Naive thymus-derived CD4-positive, alpha-beta T cell (primary cell): ENCODE measurements at regions not wholly inside any gene's neighbourhood (a gene's known extent, or its start where the extent isn't known, plus 50 kb on each side); places are given as distances from the start of the nearest gene placed in this dataset.

Source experiments
- ATAC-seq: fragments of 150-1000 bp; cut with Tn5 transposase; 2 replicates; pipeline ENCODE4 v1.10.0; 2021; ENCODE audit warnings: mild to moderate bottlenecking, moderate library complexity
- CTCF ChIA-PET: fragments of 350-600 bp; sonication (Branson Sonifier 250); formaldehyde crosslinking; loops from one replicate; lab custom pipeline; 2021; ENCODE audit warnings: antibody characterized with exemption; lab: Charles Lee
- POLR2A ChIA-PET: fragments of 350-600 bp; sonication (Branson Sonifier 250); formaldehyde crosslinking; loops from one replicate; lab custom pipeline; 2021; ENCODE audit warnings: antibody characterized with exemption, inconsistent platforms; lab: Charles Lee
- DNase-seq, 9 donors: peaks; one replicate each; pipeline versions ENCODE4 v3.0.0 to v3.0.0-alpha.2; 2020 to 2022; ENCODE audit warnings: mixed read lengths in 1 of 9
- H3K27ac ChIP-seq: one replicate; pipeline ENCODE4 v1.7.0; 2013; ENCODE audit warnings: mild to moderate bottlenecking, low read depth, low read length, moderate library complexity
- H3K27me3 ChIP-seq, 2 donors: one replicate each; pipeline ENCODE4 v1.7.0; 2013; ENCODE audit warnings: low read length in 2 of 2, mild to moderate bottlenecking in 2 of 2, moderate library complexity in 2 of 2; ENCODE audit not compliant: control insufficient read depth in 2 of 2, insufficient read depth in 2 of 2
- H3K36me3 ChIP-seq, 3 experiments: 1 replicate in 2 of 3; 2 replicates in 1 of 3; pipeline ENCODE4 v1.7.0; 2013; ENCODE audit warnings: low read length in 3 of 3, mild to moderate bottlenecking in 3 of 3, moderate library complexity in 1 of 3; ENCODE audit not compliant: insufficient read depth in 3 of 3, control insufficient read depth in 2 of 3
- H3K4me1 ChIP-seq, 2 donors: one replicate each; pipeline ENCODE4 v1.7.0; 2013; ENCODE audit warnings: low read length in 2 of 2, mild to moderate bottlenecking in 2 of 2, moderate library complexity in 1 of 2; ENCODE audit not compliant: control insufficient read depth in 2 of 2, insufficient read depth in 2 of 2
- H3K4me3 ChIP-seq: 2 replicates; pipeline ENCODE4 v1.7.0; 2013; ENCODE audit warnings: mild to moderate bottlenecking, low read length
- H3K9me3 ChIP-seq, 3 experiments: 1 replicate in 2 of 3; 2 replicates in 1 of 3; pipeline ENCODE4 v1.7.0; 2013; ENCODE audit warnings: low read length in 3 of 3; ENCODE audit not compliant: control insufficient read depth in 2 of 3
- H3K27ac Mint-ChIP-seq, 9 donors: one replicate each; pipeline ENCODE4 v1.8.0; 2020 to 2022; ENCODE audit warnings: mixed read lengths in 9 of 9, mild to moderate bottlenecking in 8 of 9, moderate library complexity in 5 of 9, inconsistent platforms in 2 of 9
- H3K27me3 Mint-ChIP-seq, 5 donors: one replicate each; pipeline ENCODE4 v1.8.0; 2021 to 2022; ENCODE audit warnings: mixed read lengths in 5 of 5, mild to moderate bottlenecking in 1 of 5
- H3K36me3 Mint-ChIP-seq, 5 donors: one replicate each; pipeline ENCODE4 v1.8.0; 2020 to 2022; ENCODE audit warnings: mixed read lengths in 5 of 5, mild to moderate bottlenecking in 3 of 5, inconsistent platforms in 1 of 5
- H3K4me1 Mint-ChIP-seq, 7 donors: one replicate each; pipeline ENCODE4 v1.8.0; 2020 to 2022; ENCODE audit warnings: mixed read lengths in 7 of 7, mild to moderate bottlenecking in 3 of 7, inconsistent platforms in 1 of 7
- H3K4me3 Mint-ChIP-seq, 10 donors: one replicate each; pipeline ENCODE4 v1.8.0; 2020 to 2022; ENCODE audit warnings: mild to moderate bottlenecking in 10 of 10, mixed read lengths in 10 of 10, moderate library complexity in 6 of 10, inconsistent platforms in 2 of 10
- H3K9me3 Mint-ChIP-seq, 11 donors: one replicate each; pipeline ENCODE4 v1.8.0; 2020 to 2022; ENCODE audit warnings: mixed read lengths in 11 of 11, mild to moderate bottlenecking in 4 of 11, inconsistent platforms in 1 of 11, moderate library complexity in 1 of 11
- intact Hi-C, 2 donors: fragments of 100-400 bp; cut with micrococcal nuclease; formaldehyde crosslinking; loops; one replicate each; pipeline ENCODE4 v1.15.1; 2023

GRCh38 chr5:92460505-92460904, 1077.4 kb upstream of the ARRDC3 start:
- peaks cover 0 to 7% (median 0%) of the 10 kb centered on the region in 11 donors for H3K9me3 Mint-ChIP-seq
- no peak overlapping the region for H3K27ac Mint-ChIP-seq
- no peak for DNase-seq
- ChIA-PET CTCF (no interaction called here), POLR2A (no interaction called here)
- H3K27me3 ChIP-seq: no peaks in the 10 kb centered on the region
- H3K4me1 Mint-ChIP-seq: peaks cover 0 to 2% (median 0%) of the 10 kb centered on the region in 7 donors
- H3K36me3 ChIP-seq: no peaks in the 10 kb centered on the region
- H3K27ac ChIP-seq: no peak overlapping the region
- H3K9me3 ChIP-seq: no peaks in the 10 kb centered on the region
- intact Hi-C loops: no loop called here
- H3K4me3 ChIP-seq: no peak overlapping the region
- H3K4me3 Mint-ChIP-seq: no peak overlapping the region
- no peaks in the 10 kb centered on the region for H3K4me1 ChIP-seq
- H3K36me3 Mint-ChIP-seq: no peaks in the 10 kb centered on the region
- no peak for ATAC-seq
- H3K27me3 Mint-ChIP-seq: no peaks in the 10 kb centered on the region

- no peaks in the 10 kb centered on the region for H3K9me3 ChIP-seq
- ChIA-PET POLR2A (no interaction called here), CTCF (no interaction called here)
- DNase-seq (no peak), ATAC-seq (no peak)
- Mint-ChIP-seq H3K9me3 (peaks cover 0 to 7% (median 0%) of the 10 kb centered on the region in 11 donors), H3K4me1 (peaks cover 0 to 2% (median 0%) of the 10 kb centered on the region in 7 donors), H3K27me3 (no peaks in the 10 kb centered on the region), H3K36me3 (no peaks in the 10 kb centered on the region), H3K4me3 (no peak overlapping the region), H3K27ac (no peak overlapping the region)
- intact Hi-C loops: no loop called here
- no peaks in the 10 kb centered on the region for H3K36me3 ChIP-seq
- H3K27me3 ChIP-seq: no peaks in the 10 kb centered on the region
- no peaks in the 10 kb centered on the region for H3K4me1 ChIP-seq
- H3K4me3 ChIP-seq: no peak overlapping the region
- H3K27ac ChIP-seq: no peak overlapping the region
These were observed 1076.5 kb upstream of the ARRDC3 start for GRCh38 chr5:92459654-92460053.

GRCh38 chr5:92455011-92455410, 1071.9 kb upstream of the ARRDC3 start:
- no peak overlapping the region for H3K27ac ChIP-seq
- H3K9me3 Mint-ChIP-seq: peaks cover 0 to 7% (median 0%) of the 10 kb centered on the region in 11 donors
- no peak overlapping the region for H3K4me3 Mint-ChIP-seq
- no peaks in the 10 kb centered on the region for H3K9me3 ChIP-seq
- H3K4me1 Mint-ChIP-seq: peaks cover 0 to 2% (median 0%) of the 10 kb centered on the region in 7 donors
- H3K27me3 ChIP-seq: no peaks in the 10 kb centered on the region
- ATAC-seq: no peak
- ChIA-PET POLR2A (no interaction called here), CTCF (no interaction called here)
- H3K36me3 Mint-ChIP-seq: no peaks in the 10 kb centered on the region
- no peaks in the 10 kb centered on the region for H3K36me3 ChIP-seq
- H3K27me3 Mint-ChIP-seq: no peaks in the 10 kb centered on the region
- intact Hi-C loops: no loop called here
- H3K4me3 ChIP-seq: no peak overlapping the region
- DNase-seq: no peak
- no peaks in the 10 kb centered on the region for H3K4me1 ChIP-seq
- no peak overlapping the region for H3K27ac Mint-ChIP-seq

GRCh38 chr5:92444888-92445287, 1061.8 kb upstream of the ARRDC3 start:
- no peaks in the 10 kb centered on the region for H3K27me3 ChIP-seq
- no peaks in the 10 kb centered on the region for H3K4me1 ChIP-seq
- ATAC-seq (no peak), DNase-seq (no peak)
- H3K4me3 ChIP-seq: no peak overlapping the region
- H3K27ac ChIP-seq: no peak overlapping the region
- POLR2A ChIA-PET: no interaction called here
- no peaks in the 10 kb centered on the region for H3K36me3 Mint-ChIP-seq
- CTCF ChIA-PET: no interaction called here
- no peaks in the 10 kb centered on the region for H3K27me3 Mint-ChIP-seq
- H3K27ac Mint-ChIP-seq: no peak overlapping the region
- peaks cover 0 to 11% (median 3%) of the 10 kb centered on the region in 11 donors for H3K9me3 Mint-ChIP-seq
- H3K9me3 ChIP-seq: no peaks in the 10 kb centered on the region
- no peaks in the 10 kb centered on the region for H3K4me1 Mint-ChIP-seq
- no peak overlapping the region for H3K4me3 Mint-ChIP-seq
- H3K36me3 ChIP-seq: no peaks in the 10 kb centered on the region
- intact Hi-C loops: no loop called here

GRCh38 chr5:92435781-92436180, 1052.7 kb upstream of the ARRDC3 start:
- no peaks in the 10 kb centered on the region for H3K27me3 ChIP-seq
- no peaks in the 10 kb centered on the region for H3K9me3 ChIP-seq
- H3K4me3 ChIP-seq: no peak overlapping the region
- no peak overlapping the region for H3K27ac Mint-ChIP-seq
- no peak overlapping the region for H3K27ac ChIP-seq
- peaks cover 0 to 37% (median 13%) of the 10 kb centered on the region in 11 donors for H3K9me3 Mint-ChIP-seq
- H3K27me3 Mint-ChIP-seq: no peaks in the 10 kb centered on the region
- H3K36me3 ChIP-seq: no peaks in the 10 kb centered on the region
- DNase-seq: no peak
- no peak for ATAC-seq
- no peaks in the 10 kb centered on the region for H3K36me3 Mint-ChIP-seq
- no peaks in the 10 kb centered on the region for H3K4me1 Mint-ChIP-seq
- ChIA-PET CTCF (no interaction called here), POLR2A (no interaction called here)
- intact Hi-C loops: no loop called here
- H3K4me3 Mint-ChIP-seq: no peak overlapping the region
- H3K4me1 ChIP-seq: no peaks in the 10 kb centered on the region

- Histone ChIP-seq H3K27me3 (no peaks in the 10 kb centered on the region), H3K9me3 (no peaks in the 10 kb centered on the region), H3K27ac (no peak overlapping the region), H3K4me1 (no peaks in the 10 kb centered on the region), H3K4me3 (no peak overlapping the region), H3K36me3 (no peaks in the 10 kb centered on the region)
- intact Hi-C loops: no loop called here
- H3K9me3 Mint-ChIP-seq: peaks cover 0 to 4% (median 0%) of the 10 kb centered on the region in 11 donors
- H3K4me1 Mint-ChIP-seq: no peaks in the 10 kb centered on the region
- H3K27me3 Mint-ChIP-seq: no peaks in the 10 kb centered on the region
- ATAC-seq: no peak
- ChIA-PET POLR2A (no interaction called here), CTCF (no interaction called here)
- no peak overlapping the region for H3K27ac Mint-ChIP-seq
- H3K36me3 Mint-ChIP-seq: no peaks in the 10 kb centered on the region
- no peak for DNase-seq
- no peak overlapping the region for H3K4me3 Mint-ChIP-seq
These were observed 1046.5 kb upstream of the ARRDC3 start for GRCh38 chr5:92429646-92430045.

GRCh38 chr5:92428415-92428814, 1045.3 kb upstream of the ARRDC3 start:
- no peak overlapping the region for H3K4me3 ChIP-seq
- Mint-ChIP-seq H3K27me3 (no peaks in the 10 kb centered on the region), H3K27ac (no peak overlapping the region), H3K4me3 (no peak overlapping the region), H3K36me3 (no peaks in the 10 kb centered on the region), H3K4me1 (no peaks in the 10 kb centered on the region), H3K9me3 (peaks cover 0 to 7% (median 3%) of the 10 kb centered on the region in 11 donors)
- H3K27me3 ChIP-seq: no peaks in the 10 kb centered on the region
- H3K4me1 ChIP-seq: no peaks in the 10 kb centered on the region
- ChIA-PET POLR2A (no interaction called here), CTCF (no interaction called here)
- intact Hi-C loops: no loop called here
- no peaks in the 10 kb centered on the region for H3K36me3 ChIP-seq
- ATAC-seq (no peak), DNase-seq (no peak)
- no peaks in the 10 kb centered on the region for H3K9me3 ChIP-seq
- H3K27ac ChIP-seq: no peak overlapping the region
